Keratinocyte (primary cell): ENCODE measurements at regions not wholly inside any gene's neighbourhood (a gene's known extent, or its start where the extent isn't known, plus 50 kb on each side); places are given as distances from the start of the nearest gene placed in this dataset.

ENCODE experiments used
- DNase-seq: peaks from one replicate; pipeline ENCODE4 v3.0.0-alpha.2; 2011; ENCODE audit warnings: low read depth, missing footprints, low spot score
- FAIRE-seq: peaks from 2 replicates; lab custom pipeline; 2011; peaks lifted over from hg19 to GRCh38; lab: Jason Lieb, UNC
- H2AFZ ChIP-seq: 2 replicates; pipeline ENCODE4 v1.6.0; 2012; ENCODE audit warnings: low read length, control low read depth, inconsistent platforms; ENCODE audit not compliant: control insufficient read depth
- H3K27ac ChIP-seq: 2 replicates; pipeline ENCODE4 v1.5.1; 2011; ENCODE audit warnings: low read length; ENCODE audit not compliant: control insufficient read depth, insufficient read depth
- H3K27me3 ChIP-seq: 3 replicates; pipeline ENCODE4 v1.6.0; 2011; ENCODE audit warnings: low read length; ENCODE audit not compliant: control insufficient read depth, insufficient read depth; ENCODE audit errors: extremely low read depth
- H3K36me3 ChIP-seq, 2 experiments: 2 replicates in 1 of 2; 3 replicates in 1 of 2; pipeline ENCODE4 v1.5.1; 2011; ENCODE audit warnings: low read length in 2 of 2, mild to moderate bottlenecking in 1 of 2; ENCODE audit not compliant: control insufficient read depth in 2 of 2, insufficient read depth in 2 of 2; ENCODE audit errors: extremely low read depth in 1 of 2
- H3K4me1 ChIP-seq: 3 replicates; pipeline ENCODE4 v1.5.1; 2011; ENCODE audit warnings: low read length; ENCODE audit not compliant: control insufficient read depth, insufficient read depth; ENCODE audit errors: extremely low read depth
- H3K4me2 ChIP-seq: 3 replicates; pipeline ENCODE4 v1.6.0; 2011; ENCODE audit warnings: low read depth, low read length; ENCODE audit not compliant: control insufficient read depth, insufficient read depth; ENCODE audit errors: extremely low read depth
- H3K4me3 ChIP-seq, 3 experiments: fragments of 200-600 bp in 1 of 3; sonication (generic) in 1 of 3; 2 replicates in 2 of 3; 3 replicates in 1 of 3; pipeline ENCODE4 v1.5.1; 2011 to 2016; ENCODE audit warnings: low read length in 3 of 3, mild to moderate bottlenecking in 3 of 3, control low read depth in 2 of 3, inconsistent platforms in 1 of 3, low read depth in 1 of 3, mixed read lengths in 1 of 3, mixed run types in 1 of 3, moderate library complexity in 1 of 3; ENCODE audit not compliant: control insufficient read depth in 2 of 3, insufficient read depth in 2 of 3; ENCODE audit errors: extremely low read depth in 1 of 3
- H3K79me2 ChIP-seq: 2 replicates; pipeline ENCODE4 v1.6.0; 2012; ENCODE audit warnings: low read length; ENCODE audit not compliant: control insufficient read depth, insufficient read depth
- H3K9ac ChIP-seq: 3 replicates; pipeline ENCODE4 v1.6.0; 2011; ENCODE audit warnings: low read length; ENCODE audit not compliant: control insufficient read depth, insufficient read depth; ENCODE audit errors: extremely low read depth
- H3K9me1 ChIP-seq: 3 replicates; pipeline ENCODE4 v1.6.0; 2011; ENCODE audit warnings: low read length; ENCODE audit not compliant: control insufficient read depth, insufficient read depth; ENCODE audit errors: extremely low read depth
- H3K9me3 ChIP-seq: 2 replicates; pipeline ENCODE4 v1.5.1; 2012; ENCODE audit warnings: low read depth, low read length; ENCODE audit not compliant: control insufficient read depth
- H4K20me1 ChIP-seq: 3 replicates; pipeline ENCODE4 v1.6.0; 2011; ENCODE audit warnings: low read length; ENCODE audit not compliant: control insufficient read depth, insufficient read depth; ENCODE audit errors: extremely low read depth
- EZH2 ChIP-seq: IDR thresholded peaks from one replicate; pipeline ENCODE4 v1.6.1; 2012; ENCODE audit warnings: inconsistent platforms, mild to moderate bottlenecking, low read length, moderate library complexity
- dilution Hi-C: fragments of 300-500 bp; cut with MboI; formaldehyde crosslinking; loops from one replicate; pipeline ENCODE4 v1.7.0; 2020; ENCODE audit warnings: low sequenced_read_pairs; ENCODE audit not compliant: extremely low pct_ligation_motif_present
- TF ChIP-seq, protein P1 (sequence below), 3 experiments: IDR thresholded peaks in 1 of 3; conservative IDR thresholded peaks in 1 of 3; optimal IDR thresholded peaks in 1 of 3; 2 replicates in 2 of 3; 3 replicates in 1 of 3; pipeline versions ENCODE3 to v1.5.1; 2011; ENCODE audit warnings: low read length in 3 of 3, mild to moderate bottlenecking in 3 of 3, moderate library complexity in 2 of 3, control low read depth in 1 of 3, inconsistent platforms in 1 of 3; ENCODE audit not compliant: insufficient read depth in 2 of 3; ENCODE audit errors: extremely low read depth in 1 of 3

DNA sequence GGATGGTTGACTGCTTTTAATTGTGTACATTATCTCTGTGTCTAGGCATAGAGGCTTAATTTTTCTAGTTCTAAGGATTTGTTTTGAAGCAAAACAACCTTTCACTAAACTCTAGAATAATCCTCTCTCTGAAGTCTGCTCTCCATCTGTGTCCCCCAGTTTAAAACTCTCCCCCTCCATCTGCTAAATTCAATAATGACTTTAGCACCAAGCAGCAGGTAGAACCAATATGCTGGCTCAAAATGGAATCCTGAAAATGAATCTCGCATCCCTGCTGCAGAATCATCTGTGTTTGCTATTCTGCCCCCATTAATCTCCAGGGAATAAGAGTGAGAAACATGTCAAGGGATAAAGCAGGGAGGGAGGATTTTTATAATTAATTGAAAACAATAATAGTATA is 111.8 kb downstream of the TUSC7 start:
- Histone ChIP-seq H3K9ac (no peak overlapping the region), H3K27me3 (no peaks in the 10 kb centered on the region), H3K79me2 (no peaks in the 10 kb centered on the region), H3K4me3 (no peak overlapping the region), H3K4me2 (no peak overlapping the region), H4K20me1 (no peaks in the 10 kb centered on the region), H3K9me3 (no peaks in the 10 kb centered on the region), H3K4me1 (no peaks in the 10 kb centered on the region), H3K36me3 (no peaks in the 10 kb centered on the region), H2AFZ (no peak overlapping the region), H3K27ac (no peak overlapping the region), H3K9me1 (no peaks in the 10 kb centered on the region)
- FAIRE-seq (no peak), DNase-seq (no peak)
- TF ChIP-seq, protein P1, sequence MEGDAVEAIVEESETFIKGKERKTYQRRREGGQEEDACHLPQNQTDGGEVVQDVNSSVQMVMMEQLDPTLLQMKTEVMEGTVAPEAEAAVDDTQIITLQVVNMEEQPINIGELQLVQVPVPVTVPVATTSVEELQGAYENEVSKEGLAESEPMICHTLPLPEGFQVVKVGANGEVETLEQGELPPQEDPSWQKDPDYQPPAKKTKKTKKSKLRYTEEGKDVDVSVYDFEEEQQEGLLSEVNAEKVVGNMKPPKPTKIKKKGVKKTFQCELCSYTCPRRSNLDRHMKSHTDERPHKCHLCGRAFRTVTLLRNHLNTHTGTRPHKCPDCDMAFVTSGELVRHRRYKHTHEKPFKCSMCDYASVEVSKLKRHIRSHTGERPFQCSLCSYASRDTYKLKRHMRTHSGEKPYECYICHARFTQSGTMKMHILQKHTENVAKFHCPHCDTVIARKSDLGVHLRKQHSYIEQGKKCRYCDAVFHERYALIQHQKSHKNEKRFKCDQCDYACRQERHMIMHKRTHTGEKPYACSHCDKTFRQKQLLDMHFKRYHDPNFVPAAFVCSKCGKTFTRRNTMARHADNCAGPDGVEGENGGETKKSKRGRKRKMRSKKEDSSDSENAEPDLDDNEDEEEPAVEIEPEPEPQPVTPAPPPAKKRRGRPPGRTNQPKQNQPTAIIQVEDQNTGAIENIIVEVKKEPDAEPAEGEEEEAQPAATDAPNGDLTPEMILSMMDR (optimal IDR thresholded peaks at IDR 0.05 in 1 of 3, IDR thresholded peaks at IDR 0.05 in 1 of 3, conservative IDR thresholded peaks at IDR 0.05 in 1 of 3; ENCODE audit: extremely low read depth in 1 of 3, insufficient read depth in 2 of 3, low read length in 3 of 3) = no peak
- no peak for TF ChIP-seq EZH2
- dilution Hi-C loops = no loop called here

DNA sequence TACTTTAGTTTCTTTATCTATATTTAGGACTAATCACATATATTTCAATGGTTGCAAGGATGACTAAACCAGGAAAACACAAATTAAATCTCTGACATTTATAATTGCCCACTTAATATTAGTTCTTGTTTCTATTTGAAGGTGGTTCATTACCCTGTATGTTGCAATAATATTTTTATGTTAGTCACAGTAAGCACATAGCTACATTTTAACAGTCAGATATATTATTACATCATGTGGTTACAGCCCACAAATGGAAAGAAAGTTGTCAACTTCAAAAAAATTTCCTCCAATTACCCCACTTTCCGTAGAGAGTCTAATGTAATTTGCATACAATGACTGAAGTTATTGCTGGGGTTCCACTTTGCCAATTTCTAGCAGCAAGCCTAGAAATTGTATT is 114.6 kb downstream of the TUSC7 start:
- H3K9me1 ChIP-seq = no peaks in the 10 kb centered on the region
- FAIRE-seq (no peak), DNase-seq (no peak)
- dilution Hi-C loops = no loop called here
- no peak overlapping the region for H3K4me2 ChIP-seq
- H3K9ac ChIP-seq = no peak overlapping the region
- H3K4me1 ChIP-seq = no peaks in the 10 kb centered on the region
- no peaks in the 10 kb centered on the region for H3K27me3 ChIP-seq
- H4K20me1 ChIP-seq = no peaks in the 10 kb centered on the region
- no peak overlapping the region for H3K4me3 ChIP-seq
- TF ChIP-seq, protein P1 (optimal IDR thresholded peaks at IDR 0.05 in 1 of 3, IDR thresholded peaks at IDR 0.05 in 1 of 3, conservative IDR thresholded peaks at IDR 0.05 in 1 of 3; ENCODE audit: extremely low read depth in 1 of 3, insufficient read depth in 2 of 3, low read length in 3 of 3) = no peak
- no peak for TF ChIP-seq EZH2
- no peak overlapping the region for H2AFZ ChIP-seq
- no peaks in the 10 kb centered on the region for H3K79me2 ChIP-seq
- H3K36me3 ChIP-seq = no peaks in the 10 kb centered on the region
- H3K27ac ChIP-seq = no peak overlapping the region
- H3K9me3 ChIP-seq = no peaks in the 10 kb centered on the region
